SJCRH30 (cell line): ENCODE measurements at regions not wholly inside any gene's neighbourhood (a gene's known extent, or its start where the extent isn't known, plus 50 kb on each side); places are given as distances from the start of the nearest gene placed in this dataset.

Experiments
- DNase-seq, 2 experiments: peaks; one replicate each; pipeline ENCODE4 v3.0.0-alpha.2; 2015 to 2020
- H3K27ac ChIP-seq: fragments of 250-450 bp; sonication (Bioruptor Pico); 2 replicates; pipeline ENCODE4 v1.5.1; 2020; ENCODE audit warnings: mild to moderate bottlenecking, moderate library complexity
- H3K27me3 ChIP-seq: fragments of 250-450 bp; sonication (Bioruptor Pico); 2 replicates; pipeline ENCODE4 v1.5.1; 2020; ENCODE audit warnings: mild to moderate bottlenecking, moderate library complexity
- H3K36me3 ChIP-seq: fragments of 250-450 bp; sonication (Bioruptor Pico); 2 replicates; pipeline ENCODE4 v1.5.1; 2020; ENCODE audit warnings: mild to moderate bottlenecking, moderate library complexity
- H3K4me1 ChIP-seq: fragments of 250-450 bp; sonication (Bioruptor Pico); 2 replicates; pipeline ENCODE4 v1.5.1; 2020; ENCODE audit warnings: mild to moderate bottlenecking, moderate library complexity
- H3K4me3 ChIP-seq: fragments of 250-450 bp; sonication (Bioruptor Pico); 2 replicates; pipeline ENCODE4 v1.5.1; 2020; ENCODE audit warnings: mild to moderate bottlenecking, moderate library complexity
- H3K9me3 ChIP-seq: fragments of 250-450 bp; sonication (Bioruptor Pico); replicated peaks from 2 replicates; pipeline ENCODE4 v1.5.1; 2020; ENCODE audit warnings: mild to moderate bottlenecking, moderate library complexity

DNA sequence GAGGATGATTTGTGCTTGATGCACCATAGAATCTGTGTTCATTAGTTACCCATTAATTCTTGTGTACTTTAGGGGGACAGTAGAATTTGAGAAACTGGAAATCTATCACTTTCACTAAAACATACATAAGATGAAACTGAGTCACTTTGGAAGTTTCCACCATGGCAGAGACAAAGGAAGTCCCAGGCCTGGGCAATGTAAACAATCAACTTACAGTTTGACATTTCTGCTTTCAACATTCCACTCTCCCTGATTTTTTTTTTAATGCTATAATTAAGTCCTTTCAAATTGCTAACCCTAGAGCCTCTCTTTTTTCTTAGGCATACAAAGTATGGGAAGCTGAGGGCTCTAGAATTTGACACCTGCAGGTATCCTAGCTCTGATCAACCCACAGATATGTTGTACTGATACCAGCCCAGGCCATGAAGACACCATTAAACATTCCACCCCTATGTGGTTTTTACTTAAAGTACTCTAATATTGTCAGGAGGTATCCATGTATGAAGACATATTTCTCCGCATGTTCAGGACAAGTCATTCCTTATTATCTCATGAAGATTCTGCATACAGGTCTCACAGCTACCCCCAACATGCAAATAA is 88.5 kb upstream of the GLS start:
- no peak for DNase-seq
- Histone ChIP-seq H3K9me3 (no peaks in the 10 kb centered on the region), H3K4me1 (peaks cover 11% of the 10 kb centered on the region), H3K27ac (no peak overlapping the region), H3K4me3 (no peak overlapping the region), H3K36me3 (no peaks in the 10 kb centered on the region), H3K27me3 (no peaks in the 10 kb centered on the region)

DNA sequence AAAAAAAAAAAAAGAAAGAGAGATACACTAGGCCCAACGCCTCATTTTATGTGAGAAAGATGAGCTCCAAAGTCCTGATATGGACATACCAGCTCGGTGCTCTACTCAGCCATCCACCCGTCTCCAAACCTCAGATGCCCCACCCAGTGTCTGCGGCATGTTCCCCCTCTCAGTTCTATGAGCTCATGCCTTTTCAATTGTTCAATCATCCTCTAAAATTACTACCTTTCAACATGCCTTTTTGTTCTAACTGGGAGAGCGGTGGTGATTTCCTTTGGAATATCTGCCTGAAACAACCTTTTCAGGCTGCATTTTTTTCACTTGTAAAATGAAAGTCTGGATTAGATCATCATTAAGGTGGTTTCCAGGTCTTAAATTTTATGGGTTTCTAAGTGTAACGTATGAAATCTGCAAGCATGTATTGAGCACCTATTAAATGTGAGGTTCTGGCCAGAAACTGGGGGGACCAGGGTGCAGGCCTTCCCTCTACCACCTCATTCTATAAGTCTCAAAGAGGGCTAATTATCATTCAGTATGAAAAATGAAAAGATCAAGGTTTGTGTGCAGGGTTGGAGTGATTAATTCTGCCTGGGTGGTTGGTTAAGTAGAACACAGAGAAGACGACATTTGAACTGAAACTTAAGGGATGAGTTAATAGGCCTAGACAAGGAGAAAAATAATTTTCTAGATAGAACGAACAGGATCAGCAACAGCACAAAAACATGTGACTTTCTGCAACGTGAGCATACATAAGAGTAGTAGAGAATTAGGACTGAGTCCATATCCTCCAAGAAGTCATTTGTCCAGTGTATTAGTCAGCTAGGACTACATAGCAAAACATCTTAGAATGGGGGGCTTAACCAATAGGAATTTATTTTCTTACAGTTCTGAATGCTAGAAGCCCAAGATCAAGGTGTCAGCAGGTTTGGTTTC is 87.4 kb upstream of the GLS start:
- DNase-seq: no peak
- no peaks in the 10 kb centered on the region for H3K27me3 ChIP-seq
- H3K4me3 ChIP-seq: no peak overlapping the region
- peaks cover 11% of the 10 kb centered on the region for H3K4me1 ChIP-seq
- no peaks in the 10 kb centered on the region for H3K36me3 ChIP-seq
- H3K9me3 ChIP-seq: no peaks in the 10 kb centered on the region
- no peak overlapping the region for H3K27ac ChIP-seq

DNA sequence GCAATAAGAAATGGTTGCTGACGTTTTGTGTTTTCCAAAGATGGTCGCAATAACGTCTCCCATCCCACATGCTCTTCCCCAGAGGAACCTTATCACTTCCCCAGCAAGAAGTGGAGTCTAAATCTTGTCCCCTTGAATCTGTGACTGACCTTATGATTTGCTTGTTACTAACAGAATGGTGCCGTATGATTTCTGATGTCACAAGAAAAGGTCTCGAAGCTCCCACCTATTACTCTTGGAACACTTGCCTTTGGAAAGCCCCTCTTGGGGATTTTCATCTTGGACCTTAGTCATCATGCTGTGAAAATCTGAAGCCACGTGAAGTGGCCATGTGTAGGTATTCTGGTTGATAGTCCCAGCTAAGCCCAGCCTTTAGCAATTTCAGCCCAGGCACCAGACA is 86.2 kb upstream of the GLS start:
- Histone ChIP-seq H3K36me3 (no peaks in the 10 kb centered on the region), H3K4me3 (no peak overlapping the region), H3K4me1 (peaks cover 10% of the 10 kb centered on the region), H3K9me3 (no peaks in the 10 kb centered on the region), H3K27ac (no peak overlapping the region), H3K27me3 (no peaks in the 10 kb centered on the region)
- no peak for DNase-seq

DNA sequence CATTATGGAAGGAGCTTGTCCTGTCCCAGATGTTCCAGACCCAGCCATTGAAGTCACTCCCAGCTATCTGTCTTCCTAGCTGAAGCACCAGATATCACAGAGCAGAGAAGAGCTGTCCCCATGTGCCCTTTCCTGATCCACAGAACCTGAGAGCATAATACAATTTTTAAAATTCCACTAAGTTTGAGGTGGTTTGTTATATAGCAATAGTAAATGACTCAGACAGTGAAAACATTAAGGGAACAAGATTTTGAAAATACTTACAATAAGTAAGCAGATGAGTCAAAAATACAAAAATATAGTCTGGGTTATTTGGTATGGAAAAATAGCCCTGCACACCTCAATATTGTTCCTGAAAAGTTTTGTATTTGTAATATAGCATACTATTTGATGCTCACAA is 85.8 kb upstream of the GLS start:
- H3K27ac ChIP-seq: no peak overlapping the region
- H3K4me3 ChIP-seq: no peak overlapping the region
- H3K27me3 ChIP-seq: no peaks in the 10 kb centered on the region
- DNase-seq: no peak
- no peaks in the 10 kb centered on the region for H3K36me3 ChIP-seq
- peaks cover 6% of the 10 kb centered on the region for H3K4me1 ChIP-seq
- no peaks in the 10 kb centered on the region for H3K9me3 ChIP-seq

DNA sequence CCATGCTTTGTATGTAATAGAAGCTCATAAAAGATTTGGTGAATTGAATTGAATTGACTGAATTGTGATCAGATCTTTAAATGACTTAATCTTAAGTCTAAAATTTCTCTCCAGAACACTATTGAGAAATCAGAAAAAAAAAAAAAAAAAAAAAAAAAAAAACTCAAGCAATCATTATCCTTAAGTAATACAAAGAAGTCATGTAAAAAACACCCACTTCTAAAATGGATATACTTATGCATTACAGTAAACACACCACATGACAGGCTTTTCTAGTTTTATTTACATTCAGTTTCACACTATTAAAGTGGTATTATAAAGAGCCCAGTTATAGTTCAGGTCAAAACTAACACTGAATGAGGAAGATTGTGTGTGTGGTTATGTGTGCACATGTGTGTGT is 84.9 kb upstream of the GLS start:
- H3K36me3 ChIP-seq: no peaks in the 10 kb centered on the region
- no peak overlapping the region for H3K27ac ChIP-seq
- peaks cover 6% of the 10 kb centered on the region for H3K4me1 ChIP-seq
- no peaks in the 10 kb centered on the region for H3K27me3 ChIP-seq
- DNase-seq: no peak
- no peaks in the 10 kb centered on the region for H3K9me3 ChIP-seq
- H3K4me3 ChIP-seq: no peak overlapping the region

DNA sequence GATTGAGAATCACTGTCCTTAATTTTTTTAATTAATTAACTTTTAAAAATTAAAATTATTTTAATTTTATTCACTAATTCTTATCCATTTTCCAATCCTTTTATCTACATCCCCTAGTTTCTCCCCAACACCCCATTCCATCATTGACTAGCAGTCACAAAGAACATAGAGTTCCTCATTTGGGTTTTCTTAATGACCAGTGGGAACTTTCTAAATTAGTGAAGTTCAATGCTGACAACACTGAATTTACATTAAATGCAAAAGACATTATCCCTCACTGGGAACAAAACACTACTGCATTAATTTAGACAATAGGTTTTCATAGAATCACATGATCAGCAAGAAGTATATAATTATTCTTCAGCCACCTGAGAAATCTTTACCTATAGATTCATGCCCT is 80.6 kb upstream of the GLS start:
- no peak for DNase-seq
- no peaks in the 10 kb centered on the region for H3K27me3 ChIP-seq
- no peaks in the 10 kb centered on the region for H3K36me3 ChIP-seq
- no peak overlapping the region for H3K4me3 ChIP-seq
- H3K27ac ChIP-seq: no peak overlapping the region
- no peaks in the 10 kb centered on the region; the same call in 1 of the 2 replicates for H3K4me1 ChIP-seq
- no peaks in the 10 kb centered on the region for H3K9me3 ChIP-seq

DNA sequence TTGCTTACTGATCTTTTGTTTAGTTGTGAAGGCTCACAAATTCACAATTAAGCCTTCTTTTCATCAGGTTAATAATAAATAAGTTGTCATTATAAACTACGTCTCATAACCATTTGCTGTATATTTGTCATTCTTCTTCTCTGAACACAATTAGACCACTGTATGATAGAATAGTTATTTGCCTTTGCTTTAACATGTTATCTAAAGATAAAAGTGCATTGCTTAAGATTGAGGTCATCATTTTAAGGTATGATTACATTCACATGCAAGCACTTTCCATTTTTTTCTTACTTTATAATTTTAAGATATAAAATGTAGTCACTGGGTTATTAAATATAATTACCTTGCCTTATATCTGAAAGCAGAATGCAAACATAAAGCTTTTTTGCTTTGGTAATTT is 80.1 kb upstream of the GLS start:
- Histone ChIP-seq H3K27ac (no peak overlapping the region), H3K4me3 (no peak overlapping the region), H3K27me3 (no peaks in the 10 kb centered on the region), H3K36me3 (no peaks in the 10 kb centered on the region), H3K9me3 (no peaks in the 10 kb centered on the region), H3K4me1 (no peaks in the 10 kb centered on the region; the same call in 1 of the 2 replicates)
- DNase-seq: no peak

DNA sequence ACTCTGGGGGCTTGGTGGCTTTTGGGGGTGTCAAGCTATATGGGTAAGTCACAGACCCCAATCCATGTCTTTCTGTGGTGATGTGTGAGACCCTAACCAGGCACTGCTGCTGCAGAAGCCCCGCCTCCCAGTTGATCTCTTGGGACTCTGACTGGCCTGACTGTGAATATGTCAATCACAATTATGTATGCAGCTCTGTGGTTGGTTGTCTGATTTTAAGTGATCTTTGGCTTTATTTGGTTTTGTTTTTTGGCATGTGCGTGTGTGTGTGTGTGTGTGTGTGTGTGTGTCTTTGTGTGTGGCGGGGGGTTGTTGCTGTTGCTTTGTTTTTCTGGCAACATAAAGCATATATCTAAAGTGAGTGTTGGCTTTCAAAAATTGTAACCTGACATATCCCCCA is 78.5 kb upstream of the GLS start:
- DNase-seq: no peak
- no peaks in the 10 kb centered on the region for H3K36me3 ChIP-seq
- H3K4me1 ChIP-seq: no peaks in the 10 kb centered on the region; the same call in 1 of the 2 replicates
- H3K9me3 ChIP-seq: no peaks in the 10 kb centered on the region
- no peaks in the 10 kb centered on the region for H3K27me3 ChIP-seq
- H3K27ac ChIP-seq: no peak overlapping the region
- H3K4me3 ChIP-seq: no peak overlapping the region

DNA sequence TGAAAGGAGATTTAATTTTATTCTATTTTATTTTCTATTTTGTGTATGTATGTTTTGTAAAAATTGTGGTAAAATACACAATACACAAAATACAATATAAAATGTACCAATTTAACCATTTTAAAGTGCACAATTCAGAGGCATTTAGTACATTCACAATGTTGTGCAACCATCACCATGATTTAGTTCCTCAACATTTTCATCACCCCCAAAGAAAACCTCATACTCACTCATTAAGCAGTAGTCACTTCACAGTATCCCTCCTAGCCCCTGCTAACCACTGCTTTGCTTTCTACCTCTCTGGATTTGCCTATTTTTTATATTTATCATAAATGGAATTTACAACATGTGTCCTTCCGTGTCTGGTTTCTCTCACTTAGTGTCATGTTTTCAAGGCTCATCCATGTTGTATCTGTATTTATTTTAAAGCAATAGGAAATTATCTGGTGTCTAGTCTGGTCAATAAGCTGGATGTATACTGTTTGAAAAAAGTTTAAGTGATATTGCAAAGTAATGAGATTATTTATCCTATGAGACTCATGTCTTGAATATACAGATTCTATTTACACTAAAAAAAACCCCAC is 77.9 kb upstream of the GLS start:
- no peaks in the 10 kb centered on the region for H3K27me3 ChIP-seq

DNA sequence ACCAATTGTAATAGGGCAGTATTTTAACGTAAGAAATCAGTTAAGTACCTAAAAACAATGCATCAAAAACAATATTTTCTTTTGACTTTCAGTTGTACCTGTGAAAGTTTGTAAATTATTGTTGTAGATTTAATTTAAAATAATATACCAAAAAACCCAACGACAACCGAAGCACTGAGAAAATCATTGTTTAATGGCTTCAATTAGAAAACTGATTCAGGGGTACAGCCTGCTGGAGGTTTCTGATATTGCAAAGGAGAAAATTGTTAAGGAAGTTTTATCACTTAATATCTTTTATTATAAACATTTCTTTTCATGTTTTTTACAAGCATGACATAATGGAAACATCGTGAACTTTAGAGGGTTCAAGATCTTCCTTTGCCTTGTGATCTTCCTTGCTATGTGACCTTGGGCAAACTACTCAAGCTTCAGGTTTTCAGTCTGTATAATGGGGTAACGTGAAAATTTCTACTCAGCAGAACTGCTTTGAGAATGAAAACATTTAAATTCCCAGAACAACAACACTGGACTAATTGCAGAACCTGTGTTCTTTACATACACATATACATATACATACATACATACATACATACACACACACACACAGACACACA is 76.3 kb upstream of the GLS start:
- H3K9me3 ChIP-seq: no peaks in the 10 kb centered on the region
- no peak overlapping the region for H3K4me3 ChIP-seq
- H3K4me1 ChIP-seq: no peaks in the 10 kb centered on the region; the same call in 1 of the 2 replicates
- peak in 1 of 2 experiments; percentile 62 for DNase-seq
- no peaks in the 10 kb centered on the region for H3K27me3 ChIP-seq
- H3K27ac ChIP-seq: no peak overlapping the region
- no peaks in the 10 kb centered on the region for H3K36me3 ChIP-seq

More for the DNA sequence above, 77.9 kb upstream of the GLS start:
- H3K36me3 ChIP-seq: no peaks in the 10 kb centered on the region
- no peaks in the 10 kb centered on the region for H3K9me3 ChIP-seq
- H3K4me3 ChIP-seq: no peak overlapping the region
- DNase-seq: no peak
- H3K4me1 ChIP-seq: no peaks in the 10 kb centered on the region; the same call in 1 of the 2 replicates
- no peak overlapping the region for H3K27ac ChIP-seq

DNA sequence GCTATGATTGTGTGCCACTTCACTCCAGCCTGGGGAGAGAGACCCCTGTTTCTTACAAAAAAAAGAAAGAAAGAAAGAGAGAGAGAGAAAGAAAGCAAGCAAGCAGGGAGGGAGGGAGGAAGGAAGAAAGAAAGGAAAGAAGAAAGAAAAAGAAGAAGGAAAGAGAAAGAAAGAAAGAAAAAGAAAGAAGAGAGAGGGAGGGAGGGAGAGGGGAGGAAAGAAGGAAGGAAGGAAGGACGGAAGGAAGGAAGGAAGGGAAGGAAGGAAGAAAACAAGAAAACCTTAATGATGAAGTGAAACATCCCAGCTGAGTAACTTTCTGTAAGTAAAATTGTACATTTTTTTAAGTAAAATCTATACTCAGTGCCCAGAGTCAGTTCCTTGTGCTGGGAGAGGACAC is 75.5 kb upstream of the GLS start:
- Histone ChIP-seq H3K4me1 (no peaks in the 10 kb centered on the region; the same call in 1 of the 2 replicates), H3K9me3 (no peaks in the 10 kb centered on the region), H3K4me3 (no peak overlapping the region), H3K27ac (no peak overlapping the region), H3K36me3 (no peaks in the 10 kb centered on the region), H3K27me3 (no peaks in the 10 kb centered on the region)
- DNase-seq: no peak

DNA sequence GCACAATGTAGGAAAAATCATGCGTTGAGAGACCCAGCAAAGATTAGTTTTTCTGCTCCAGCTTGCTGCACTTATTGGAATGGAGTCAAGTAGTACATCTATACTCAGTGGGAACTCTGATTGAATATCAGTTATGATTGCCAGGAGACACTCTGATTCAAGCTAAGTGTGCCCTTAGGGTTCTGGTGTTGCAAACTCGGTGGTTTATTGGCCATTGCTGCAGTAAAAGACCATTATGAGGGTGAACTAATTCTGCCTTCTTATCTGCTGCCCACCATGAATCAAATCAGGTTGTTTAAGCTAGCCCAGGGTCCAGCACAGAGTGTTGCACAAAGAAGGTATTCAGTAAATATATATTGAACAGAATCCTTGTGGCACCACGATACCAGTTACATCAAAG is 74.8 kb upstream of the GLS start:
- no peaks in the 10 kb centered on the region for H3K4me1 ChIP-seq
- no peaks in the 10 kb centered on the region for H3K9me3 ChIP-seq
- no peaks in the 10 kb centered on the region for H3K36me3 ChIP-seq
- no peaks in the 10 kb centered on the region for H3K27me3 ChIP-seq
- no peak for DNase-seq
- no peak overlapping the region for H3K27ac ChIP-seq
- no peak overlapping the region for H3K4me3 ChIP-seq

DNA sequence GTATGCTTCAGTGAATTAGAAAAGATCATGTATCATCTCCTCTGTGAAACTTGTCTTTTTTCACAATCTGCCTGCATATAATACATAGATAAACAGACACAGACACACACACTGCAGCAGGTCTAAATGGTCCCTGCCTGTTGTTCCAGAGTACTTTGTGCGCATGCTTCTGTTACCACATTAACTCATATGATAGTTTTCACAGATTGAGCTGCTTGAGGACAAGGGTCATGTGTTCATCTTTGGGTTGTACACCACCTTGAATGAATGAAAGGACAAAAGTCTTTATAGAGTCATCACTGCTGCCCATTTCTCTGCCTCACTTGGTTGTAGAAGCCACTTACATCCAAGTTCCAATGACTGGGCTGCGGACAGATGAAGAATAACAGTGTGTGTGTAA is 72.7 kb upstream of the GLS start:
- no peak for DNase-seq
- Histone ChIP-seq H3K4me1 (peaks cover 7% of the 10 kb centered on the region), H3K9me3 (no peaks in the 10 kb centered on the region), H3K27ac (no peak overlapping the region), H3K4me3 (no peak overlapping the region), H3K36me3 (no peaks in the 10 kb centered on the region), H3K27me3 (no peaks in the 10 kb centered on the region)

DNA sequence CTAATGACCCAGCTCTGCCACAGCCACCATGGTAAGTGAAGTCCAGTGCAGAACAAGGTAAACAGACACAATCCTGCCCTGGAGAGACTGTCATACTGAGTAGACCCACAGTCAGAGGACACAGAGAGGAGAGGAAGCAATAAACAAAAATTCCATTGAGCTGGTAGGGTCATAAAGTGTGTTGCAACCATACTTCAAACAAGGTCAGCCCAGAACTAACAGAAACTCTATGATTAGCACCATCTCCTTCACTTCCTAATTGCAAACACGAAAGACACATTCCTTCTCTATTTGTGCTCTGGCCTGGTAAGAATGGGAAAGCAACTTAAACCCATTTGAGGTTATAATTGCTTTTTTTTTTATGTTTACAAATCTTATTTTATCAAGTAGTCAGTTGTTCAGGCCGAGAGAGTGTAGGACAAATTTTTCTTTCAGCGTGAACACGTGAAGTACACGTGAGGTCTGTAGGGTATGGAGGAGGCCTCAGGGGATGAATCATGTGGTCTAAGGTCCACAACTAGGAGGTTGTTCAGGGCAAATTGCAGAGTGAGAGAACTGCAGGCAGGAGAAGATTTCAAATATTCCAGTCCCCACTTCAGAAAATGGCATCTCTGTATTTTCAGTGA is 71.4 kb upstream of the GLS start:
- no peak overlapping the region for H3K27ac ChIP-seq
- DNase-seq: no peak
- H3K4me1 ChIP-seq: peaks cover 21% of the 10 kb centered on the region
- H3K9me3 ChIP-seq: no peaks in the 10 kb centered on the region
- no peaks in the 10 kb centered on the region for H3K27me3 ChIP-seq
- no peaks in the 10 kb centered on the region for H3K36me3 ChIP-seq
- H3K4me3 ChIP-seq: no peak overlapping the region
